ENCODE measurements at regions not wholly inside any gene's neighbourhood (a gene's known extent, or its start where the extent isn't known, plus 50 kb on each side); places are given as distances from the start of the nearest gene placed in this dataset.

DNA sequence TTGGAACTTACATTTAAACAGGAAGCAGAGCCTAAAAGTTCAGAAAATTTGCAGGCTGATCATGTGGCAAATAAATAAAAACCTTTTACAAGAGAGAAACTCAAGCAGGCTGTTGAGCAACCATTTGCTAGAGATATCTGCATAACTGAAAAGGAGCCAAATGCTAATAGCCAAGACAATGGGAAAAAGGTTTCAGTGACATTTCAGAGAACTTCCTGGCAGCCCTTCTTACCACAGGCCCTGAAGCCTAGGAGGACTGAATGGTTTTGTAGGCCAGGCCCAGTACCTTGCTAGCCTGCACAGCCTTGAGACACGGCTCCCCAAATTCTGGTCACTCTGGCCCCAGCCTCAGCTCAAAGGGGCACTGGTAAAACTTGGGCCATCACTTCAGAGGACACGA lies 945.1 kb downstream of the ADGRL3 start:
- TF ChIP-seq, protein P1, sequence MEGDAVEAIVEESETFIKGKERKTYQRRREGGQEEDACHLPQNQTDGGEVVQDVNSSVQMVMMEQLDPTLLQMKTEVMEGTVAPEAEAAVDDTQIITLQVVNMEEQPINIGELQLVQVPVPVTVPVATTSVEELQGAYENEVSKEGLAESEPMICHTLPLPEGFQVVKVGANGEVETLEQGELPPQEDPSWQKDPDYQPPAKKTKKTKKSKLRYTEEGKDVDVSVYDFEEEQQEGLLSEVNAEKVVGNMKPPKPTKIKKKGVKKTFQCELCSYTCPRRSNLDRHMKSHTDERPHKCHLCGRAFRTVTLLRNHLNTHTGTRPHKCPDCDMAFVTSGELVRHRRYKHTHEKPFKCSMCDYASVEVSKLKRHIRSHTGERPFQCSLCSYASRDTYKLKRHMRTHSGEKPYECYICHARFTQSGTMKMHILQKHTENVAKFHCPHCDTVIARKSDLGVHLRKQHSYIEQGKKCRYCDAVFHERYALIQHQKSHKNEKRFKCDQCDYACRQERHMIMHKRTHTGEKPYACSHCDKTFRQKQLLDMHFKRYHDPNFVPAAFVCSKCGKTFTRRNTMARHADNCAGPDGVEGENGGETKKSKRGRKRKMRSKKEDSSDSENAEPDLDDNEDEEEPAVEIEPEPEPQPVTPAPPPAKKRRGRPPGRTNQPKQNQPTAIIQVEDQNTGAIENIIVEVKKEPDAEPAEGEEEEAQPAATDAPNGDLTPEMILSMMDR (IDR thresholded peaks at IDR 0.05; ENCODE audit: low read length) = no peak
- no peak for TF ChIP-seq EZH2 (optimal IDR thresholded peaks at IDR 0.05; ENCODE audit: low read depth, low read length)
